Epithelial cell of esophagus (primary cell): ENCODE measurements at regions not wholly inside any gene's neighbourhood (a gene's known extent, or its start where the extent isn't known, plus 50 kb on each side); places are given as distances from the start of the nearest gene placed in this dataset.

Experiments
- DNase-seq: peaks from one replicate; pipeline ENCODE4 v3.0.0; 2010; ENCODE audit warnings: low read depth
- H3K4me3 ChIP-seq: 2 replicates; pipeline ENCODE4 v1.5.1; 2011; ENCODE audit warnings: mild to moderate bottlenecking, low read length, control low read depth
- CTCF ChIP-seq: IDR thresholded peaks from 2 replicates; pipeline ENCODE4 v1.5.1; 2011; ENCODE audit warnings: low read depth, mild to moderate bottlenecking, low read length, control low read depth, inconsistent platforms; ENCODE audit not compliant: insufficient read depth; ENCODE audit errors: missing control alignments

- DNase-seq: no peak
- TF ChIP-seq CTCF: no peak
- no peak overlapping the region for H3K4me3 ChIP-seq
Observed at GRCh38 chr12:115860619-115861018, 416.9 kb downstream of the MED13L start.

- no peak for DNase-seq
- no peak for TF ChIP-seq CTCF
- no peak overlapping the region for H3K4me3 ChIP-seq
Observed at GRCh38 chr12:115859231-115859630, 418.3 kb downstream of the MED13L start.

- no peak for DNase-seq
- TF ChIP-seq CTCF: no peak
- H3K4me3 ChIP-seq: no peak overlapping the region
Observed at GRCh38 chr12:115857923-115858322, 419.6 kb downstream of the MED13L start.

GRCh38 chr12:115857160-115857920 lies 420.2 kb downstream of the MED13L start:
- no peak for DNase-seq
- no peak for TF ChIP-seq CTCF
- no peak overlapping the region for H3K4me3 ChIP-seq

GRCh38 chr12:115852054-115852453 lies 425.4 kb downstream of the MED13L start:
- no peak for DNase-seq
- no peak overlapping the region for H3K4me3 ChIP-seq
- TF ChIP-seq CTCF: no peak

GRCh38 chr12:115850957-115851356 lies 426.5 kb downstream of the MED13L start:
- no peak for TF ChIP-seq CTCF
- H3K4me3 ChIP-seq: no peak overlapping the region
- DNase-seq: no peak

GRCh38 chr12:115849262-115849943 lies 428.1 kb downstream of the MED13L start:
- DNase-seq: no peak
- no peak overlapping the region for H3K4me3 ChIP-seq
- no peak for TF ChIP-seq CTCF
